Activated naive CD8-positive, alpha-beta T cell treated with anti-CD3 and anti-CD28 coated beads for 36 hours (primary cell): ENCODE measurements at regions not wholly inside any gene's neighbourhood (a gene's known extent, or its start where the extent isn't known, plus 50 kb on each side); places are given as distances from the start of the nearest gene placed in this dataset.

Experiments
- DNase-seq: peaks from one replicate; pipeline ENCODE4 v3.0.0; 2021
- H3K27ac Mint-ChIP-seq: one replicate; pipeline ENCODE4 v1.8.0; 2022; ENCODE audit warnings: mild to moderate bottlenecking, moderate library complexity, mixed read lengths
- H3K27me3 Mint-ChIP-seq: one replicate; pipeline ENCODE4 v1.8.0; 2022; ENCODE audit warnings: mild to moderate bottlenecking, mixed read lengths
- H3K36me3 Mint-ChIP-seq: one replicate; pipeline ENCODE4 v1.8.0; 2021; ENCODE audit warnings: mild to moderate bottlenecking, mixed read lengths
- H3K4me1 Mint-ChIP-seq: one replicate; pipeline ENCODE4 v1.8.0; 2021; ENCODE audit warnings: mixed read lengths
- H3K4me3 Mint-ChIP-seq: one replicate; pipeline ENCODE4 v1.8.0; 2022; ENCODE audit warnings: mild to moderate bottlenecking, moderate library complexity, mixed read lengths
- H3K9me3 Mint-ChIP-seq: one replicate; pipeline ENCODE4 v1.8.0; 2022; ENCODE audit warnings: mixed read lengths

DNA sequence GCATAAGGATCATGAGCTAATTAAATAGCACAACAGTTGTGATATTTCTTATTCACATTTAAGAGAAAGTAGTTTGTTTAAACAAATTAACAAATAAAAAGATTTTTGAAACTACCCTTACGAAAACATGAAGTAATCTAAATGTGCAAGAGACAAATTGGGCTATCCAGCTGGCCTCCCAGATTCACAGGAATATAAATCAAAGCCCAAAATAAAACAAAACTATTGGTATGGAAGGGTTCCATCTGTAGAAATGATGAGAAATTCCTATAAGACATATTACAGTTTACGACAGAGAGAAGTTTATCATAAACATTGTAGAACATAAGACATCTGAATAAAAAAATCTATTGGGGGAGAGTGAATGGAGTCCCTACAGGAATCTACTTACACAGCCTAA, 1125.1 kb downstream of the TDRD15 start:
- DNase-seq: no peak
- H3K4me1 Mint-ChIP-seq: no peaks in the 10 kb centered on the region
- H3K36me3 Mint-ChIP-seq: no peaks in the 10 kb centered on the region
- peaks cover 5% of the 10 kb centered on the region for H3K9me3 Mint-ChIP-seq
- no peak overlapping the region for H3K4me3 Mint-ChIP-seq
- no peak overlapping the region for H3K27ac Mint-ChIP-seq
- H3K27me3 Mint-ChIP-seq: no peaks in the 10 kb centered on the region

DNA sequence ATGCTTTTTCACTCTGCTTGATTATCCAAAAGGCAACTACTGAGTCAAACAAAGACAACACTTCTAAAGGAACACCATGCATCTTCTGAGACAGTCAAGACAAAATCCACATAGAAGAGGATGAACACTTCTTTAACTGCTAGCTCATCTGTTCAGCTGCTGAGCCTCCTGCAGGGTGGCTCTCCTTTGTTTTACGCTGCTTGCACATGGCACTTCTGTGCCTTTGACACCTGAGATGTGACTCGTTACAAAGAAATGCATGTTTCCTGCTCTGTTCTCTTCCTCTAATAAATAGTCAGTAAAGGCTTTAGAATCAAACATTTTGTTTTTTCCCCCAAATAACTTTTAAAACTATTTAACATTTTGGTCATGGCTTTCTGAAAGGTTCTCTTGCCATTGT, 1129.4 kb downstream of the TDRD15 start:
- H3K4me3 Mint-ChIP-seq: no peak overlapping the region
- DNase-seq: no peak

GRCh38 chr2:22261165-22261564, 1123.8 kb upstream of the KLHL29 start:
- no peaks in the 10 kb centered on the region for H3K36me3 Mint-ChIP-seq
- peaks cover 15% of the 10 kb centered on the region for H3K9me3 Mint-ChIP-seq
- no peak overlapping the region for H3K4me3 Mint-ChIP-seq
- H3K27ac Mint-ChIP-seq: no peak overlapping the region
- no peaks in the 10 kb centered on the region for H3K4me1 Mint-ChIP-seq
- DNase-seq: no peak
- H3K27me3 Mint-ChIP-seq: no peaks in the 10 kb centered on the region

More for the DNA sequence above, 1129.4 kb downstream of the TDRD15 start:
- Mint-ChIP-seq H3K27ac (no peak overlapping the region), H3K4me1 (no peaks in the 10 kb centered on the region), H3K27me3 (no peaks in the 10 kb centered on the region), H3K36me3 (no peaks in the 10 kb centered on the region), H3K9me3 (peaks cover 7% of the 10 kb centered on the region)

- H3K27me3 Mint-ChIP-seq: no peaks in the 10 kb centered on the region
- H3K4me1 Mint-ChIP-seq: no peaks in the 10 kb centered on the region
- no peaks in the 10 kb centered on the region for H3K36me3 Mint-ChIP-seq
- H3K27ac Mint-ChIP-seq: no peak overlapping the region
- DNase-seq: no peak
- no peak overlapping the region for H3K4me3 Mint-ChIP-seq
- peaks cover 18% of the 10 kb centered on the region for H3K9me3 Mint-ChIP-seq
These were observed 1114.6 kb upstream of the KLHL29 start for GRCh38 chr2:22270341-22270740.

GRCh38 chr2:22273853-22274252, 1111.1 kb upstream of the KLHL29 start:
- Mint-ChIP-seq H3K4me3 (no peak overlapping the region), H3K9me3 (peaks cover 9% of the 10 kb centered on the region), H3K36me3 (no peaks in the 10 kb centered on the region)

DNA sequence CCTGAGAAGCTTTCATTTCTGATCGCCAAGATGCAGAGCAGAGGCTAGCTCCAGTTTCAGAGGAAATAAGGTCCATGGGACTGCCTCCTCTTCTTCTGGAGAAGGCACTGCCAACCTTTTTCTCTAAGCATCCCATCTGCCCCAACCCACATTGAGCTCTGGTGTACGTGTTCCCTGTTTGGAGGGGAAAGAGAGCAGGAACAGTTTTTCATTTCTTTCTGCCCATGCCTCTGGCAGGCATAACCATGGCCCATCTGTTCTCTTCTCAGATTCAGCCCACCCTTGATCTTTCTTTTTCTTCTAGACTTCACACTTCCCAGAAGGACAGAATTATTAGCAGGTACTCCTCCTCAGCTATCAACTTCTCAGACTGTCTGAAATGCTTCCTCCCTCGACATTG, 1110.3 kb upstream of the KLHL29 start:
- Mint-ChIP-seq H3K4me1 (no peaks in the 10 kb centered on the region), H3K4me3 (no peak overlapping the region), H3K36me3 (no peaks in the 10 kb centered on the region), H3K27me3 (no peaks in the 10 kb centered on the region), H3K9me3 (peaks cover 7% of the 10 kb centered on the region), H3K27ac (no peak overlapping the region)
- no peak for DNase-seq

More at GRCh38 chr2:22273853-22274252, 1111.1 kb upstream of the KLHL29 start:
- Mint-ChIP-seq H3K27me3 (no peaks in the 10 kb centered on the region), H3K27ac (no peak overlapping the region), H3K4me1 (no peaks in the 10 kb centered on the region)
- DNase-seq: no peak

- Mint-ChIP-seq H3K36me3 (no peaks in the 10 kb centered on the region), H3K9me3 (peaks cover 2% of the 10 kb centered on the region), H3K4me1 (no peaks in the 10 kb centered on the region), H3K4me3 (no peak overlapping the region), H3K27me3 (no peaks in the 10 kb centered on the region), H3K27ac (no peak overlapping the region)
- no peak for DNase-seq
These were observed 1108.3 kb upstream of the KLHL29 start for GRCh38 chr2:22276696-22277095.

DNA sequence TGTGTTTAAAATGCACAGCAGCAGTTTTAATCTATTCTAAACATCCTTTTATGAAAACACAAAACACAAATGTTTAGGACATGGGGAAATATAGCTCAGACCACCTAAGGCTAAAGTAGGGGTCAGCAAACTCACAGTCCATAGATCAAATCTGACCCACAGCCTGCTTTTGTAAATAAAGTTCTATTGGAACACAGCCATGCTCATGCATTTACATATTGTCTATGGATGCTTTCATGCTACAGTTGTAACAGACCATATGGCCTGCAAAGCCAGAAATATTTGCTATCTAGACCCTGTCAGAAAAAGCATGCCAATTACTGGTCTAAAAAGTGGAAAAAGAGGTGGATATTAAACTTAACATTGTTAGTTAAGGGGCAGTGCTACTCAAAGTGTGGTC, 1105.4 kb upstream of the KLHL29 start:
- Mint-ChIP-seq H3K4me3 (no peak overlapping the region), H3K27ac (no peak overlapping the region), H3K4me1 (no peaks in the 10 kb centered on the region), H3K36me3 (no peaks in the 10 kb centered on the region), H3K9me3 (peaks cover 3% of the 10 kb centered on the region), H3K27me3 (no peaks in the 10 kb centered on the region)
- DNase-seq: no peak

DNA sequence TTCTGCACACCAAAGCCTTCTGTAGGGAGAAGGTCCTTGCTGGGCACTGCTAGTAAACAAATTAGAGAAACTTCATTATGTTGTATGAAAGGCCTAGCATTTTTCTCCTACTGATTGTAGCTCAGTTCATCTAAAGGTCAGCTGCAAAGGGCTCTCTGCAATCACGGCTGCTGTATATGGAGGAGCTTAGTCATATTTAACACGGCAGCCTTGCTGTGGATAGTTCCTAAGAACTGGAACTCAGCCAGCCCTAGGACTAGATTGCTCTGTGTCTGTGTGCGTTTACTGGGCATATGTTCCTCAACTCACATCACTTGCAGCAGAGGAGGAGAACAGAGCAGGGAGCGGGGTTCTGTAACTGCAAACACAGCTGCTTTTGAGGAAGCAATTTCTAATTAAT, 1103.9 kb upstream of the KLHL29 start:
- Mint-ChIP-seq H3K4me1 (no peaks in the 10 kb centered on the region), H3K27me3 (no peaks in the 10 kb centered on the region), H3K4me3 (no peak overlapping the region), H3K9me3 (peaks cover 3% of the 10 kb centered on the region), H3K27ac (no peak overlapping the region), H3K36me3 (no peaks in the 10 kb centered on the region)
- no peak for DNase-seq

DNA sequence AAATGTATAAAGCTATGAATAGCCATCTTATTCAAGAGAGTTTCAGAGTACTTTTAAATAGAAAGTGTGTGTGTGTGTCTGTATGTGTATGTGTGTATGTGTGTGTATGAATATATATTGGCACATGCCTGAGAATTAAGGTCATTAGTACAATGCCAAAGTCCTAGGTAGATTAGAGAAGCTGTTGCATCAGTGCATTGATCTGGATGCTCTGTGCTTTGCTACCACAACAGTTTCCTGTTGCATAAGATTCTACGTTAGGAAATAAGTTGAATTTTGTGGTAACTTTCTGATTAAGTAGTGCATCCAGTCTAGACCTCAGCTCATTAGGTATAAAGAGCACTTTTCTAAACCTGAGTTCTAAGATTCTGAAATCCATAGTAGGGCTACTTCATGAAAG, 1102.8 kb upstream of the KLHL29 start:
- Mint-ChIP-seq H3K27me3 (no peaks in the 10 kb centered on the region), H3K9me3 (peaks cover 3% of the 10 kb centered on the region), H3K36me3 (no peaks in the 10 kb centered on the region), H3K27ac (no peak overlapping the region), H3K4me1 (no peaks in the 10 kb centered on the region), H3K4me3 (no peak overlapping the region)
- no peak for DNase-seq

DNA sequence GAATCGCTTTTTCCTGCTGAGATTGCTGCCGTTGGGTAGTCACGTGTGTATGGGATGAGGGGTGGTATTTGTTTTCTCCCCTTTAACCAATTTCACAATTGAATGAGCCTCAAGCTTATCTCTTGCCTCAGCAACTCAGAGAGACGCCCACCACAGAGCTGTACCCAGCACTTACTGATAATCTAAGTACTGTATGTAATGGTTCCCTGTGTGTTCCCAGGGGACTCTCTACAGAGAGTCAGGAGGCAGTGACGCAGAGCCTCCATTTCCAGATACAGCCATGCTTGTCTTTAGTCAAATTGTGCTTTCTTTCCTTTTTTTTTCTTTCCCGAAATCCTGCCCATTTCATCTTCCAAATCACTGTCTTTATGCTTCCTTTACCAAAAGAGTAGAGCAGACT, 1102.1 kb upstream of the KLHL29 start:
- DNase-seq: no peak
- Mint-ChIP-seq H3K27ac (no peak overlapping the region), H3K4me1 (no peaks in the 10 kb centered on the region), H3K27me3 (no peaks in the 10 kb centered on the region), H3K36me3 (no peaks in the 10 kb centered on the region), H3K9me3 (peaks cover 3% of the 10 kb centered on the region), H3K4me3 (no peak overlapping the region)

GRCh38 chr2:22283436-22283835, 1101.5 kb upstream of the KLHL29 start:
- no peak for DNase-seq
- Mint-ChIP-seq H3K4me1 (no peaks in the 10 kb centered on the region), H3K27ac (no peak overlapping the region)

DNA sequence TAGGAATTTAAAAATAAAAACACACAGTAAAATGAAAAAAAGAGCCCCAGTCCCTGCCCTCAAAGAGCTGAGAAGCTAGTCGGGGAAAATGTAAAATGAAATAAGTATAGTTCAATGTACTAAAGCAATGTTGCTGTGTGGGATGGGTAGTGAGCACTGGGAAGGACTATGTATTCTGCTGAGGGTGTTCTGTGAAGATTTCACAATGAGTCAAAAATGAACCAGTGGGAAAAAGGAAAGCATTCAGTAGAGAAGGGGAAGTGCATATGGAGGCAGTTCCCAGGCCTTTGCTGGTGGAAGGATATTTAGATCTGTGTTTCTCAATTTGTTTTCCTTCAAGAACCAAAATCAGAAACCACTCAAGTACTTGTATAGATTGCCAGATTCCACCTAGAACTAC, 1094.7 kb upstream of the KLHL29 start:
- no peak overlapping the region for H3K4me3 Mint-ChIP-seq
- no peaks in the 10 kb centered on the region for H3K27me3 Mint-ChIP-seq
- no peaks in the 10 kb centered on the region for H3K36me3 Mint-ChIP-seq
- H3K4me1 Mint-ChIP-seq: no peaks in the 10 kb centered on the region
- DNase-seq: no peak
- peaks cover 4% of the 10 kb centered on the region for H3K9me3 Mint-ChIP-seq
- H3K27ac Mint-ChIP-seq: no peak overlapping the region

More at GRCh38 chr2:22283436-22283835, 1101.5 kb upstream of the KLHL29 start:
- H3K36me3 Mint-ChIP-seq: no peaks in the 10 kb centered on the region
- peaks cover 3% of the 10 kb centered on the region for H3K9me3 Mint-ChIP-seq
- no peaks in the 10 kb centered on the region for H3K27me3 Mint-ChIP-seq
- no peak overlapping the region for H3K4me3 Mint-ChIP-seq

DNA sequence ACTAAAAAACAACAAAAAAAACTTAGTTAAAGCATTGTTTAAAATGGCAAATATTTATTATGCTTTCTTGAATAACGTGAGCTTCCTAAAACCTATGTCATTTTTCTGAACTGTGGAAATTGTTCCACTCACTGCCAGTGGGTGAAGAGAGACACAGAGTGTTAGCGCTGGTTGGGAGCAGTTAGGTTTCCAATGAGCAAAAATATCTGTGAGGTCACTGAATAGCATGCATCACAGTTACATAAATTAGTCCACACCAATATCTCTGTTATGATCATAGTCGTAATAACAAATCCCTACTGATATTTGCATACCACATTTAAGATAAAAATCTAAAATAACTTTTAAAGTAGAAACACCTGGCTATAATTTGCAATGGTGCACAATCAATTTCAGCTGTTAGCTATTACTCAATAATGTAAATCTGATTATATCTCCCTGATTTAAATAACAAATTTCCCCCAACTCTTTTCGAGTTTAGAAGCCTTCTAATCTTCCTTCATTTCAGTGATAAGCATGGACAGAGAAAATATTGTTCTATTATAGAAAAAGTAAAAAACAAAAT, 1094.0 kb upstream of the KLHL29 start:
- no peaks in the 10 kb centered on the region for H3K27me3 Mint-ChIP-seq
- no peak for DNase-seq
- H3K4me3 Mint-ChIP-seq: no peak overlapping the region
- no peaks in the 10 kb centered on the region for H3K4me1 Mint-ChIP-seq
- H3K36me3 Mint-ChIP-seq: no peaks in the 10 kb centered on the region
- H3K27ac Mint-ChIP-seq: no peak overlapping the region
- peaks cover 4% of the 10 kb centered on the region for H3K9me3 Mint-ChIP-seq

GRCh38 chr2:22301228-22301627, 1083.8 kb upstream of the KLHL29 start:
- H3K27ac Mint-ChIP-seq: no peak overlapping the region
- H3K9me3 Mint-ChIP-seq: no peaks in the 10 kb centered on the region
- no peaks in the 10 kb centered on the region for H3K4me1 Mint-ChIP-seq
- no peaks in the 10 kb centered on the region for H3K36me3 Mint-ChIP-seq
- H3K4me3 Mint-ChIP-seq: no peak overlapping the region
- no peaks in the 10 kb centered on the region for H3K27me3 Mint-ChIP-seq
- DNase-seq: no peak

DNA sequence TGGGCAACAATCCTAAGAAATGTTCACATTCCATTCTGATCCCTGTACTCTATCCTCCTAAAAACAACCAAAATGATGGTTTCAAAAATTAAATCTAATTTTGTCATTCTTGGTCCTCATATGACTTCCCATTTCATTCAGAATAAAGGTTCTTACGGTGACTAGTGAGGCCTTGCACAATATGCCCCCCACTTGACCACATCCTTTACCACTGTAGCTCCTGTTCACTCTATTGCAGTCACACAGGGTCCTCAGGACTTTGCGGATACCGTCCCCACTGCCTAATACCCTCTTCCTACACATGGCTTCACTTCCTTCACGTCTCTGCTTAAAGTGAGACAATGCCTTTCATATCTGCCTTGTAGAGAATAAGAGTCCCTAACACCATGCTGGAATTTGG, 1058.7 kb upstream of the KLHL29 start:
- H3K9me3 Mint-ChIP-seq: peaks cover 6% of the 10 kb centered on the region
- DNase-seq: no peak
- H3K36me3 Mint-ChIP-seq: no peaks in the 10 kb centered on the region
- H3K27me3 Mint-ChIP-seq: no peaks in the 10 kb centered on the region
- no peaks in the 10 kb centered on the region for H3K4me1 Mint-ChIP-seq
- H3K4me3 Mint-ChIP-seq: no peak overlapping the region
- H3K27ac Mint-ChIP-seq: no peak overlapping the region
